GM23338 (cell line): ENCODE measurements at regions not wholly inside any gene's neighbourhood (a gene's known extent, or its start where the extent isn't known, plus 50 kb on each side); places are given as distances from the start of the nearest gene placed in this dataset.

Experiments
- ATAC-seq: fragments of 200-7000 bp; cut with Tn5 transposase; 3 replicates; pipeline ENCODE4 v1.9.1; 2020
- DNase-seq: peaks from one replicate; pipeline ENCODE4 v3.0.0-alpha.2; 2015; ENCODE audit warnings: low spot score
- H2AFZ ChIP-seq: fragments of 200-600 bp; sonication (generic); 2 replicates; pipeline ENCODE4 v1.8.0; 2016; ENCODE audit warnings: antibody characterized with exemption, mild to moderate bottlenecking, moderate library complexity
- H3F3A ChIP-seq: fragments of 200-600 bp; sonication (generic); replicated peaks from 2 replicates; pipeline ENCODE4 v1.8.0; 2017; ENCODE audit warnings: antibody characterized with exemption, mixed run types, low read depth
- H3K27ac ChIP-seq: fragments of 200-600 bp; sonication (generic); 2 replicates; pipeline ENCODE4 v1.6.1; 2016; ENCODE audit warnings: low read depth
- H3K27me3 ChIP-seq: fragments of 200-600 bp; sonication (generic); 2 replicates; pipeline ENCODE4 v1.8.0; 2016; ENCODE audit warnings: mild to moderate bottlenecking, mixed run types, moderate library complexity; ENCODE audit not compliant: insufficient read depth
- H3K36me3 ChIP-seq: fragments of 200-600 bp; sonication (generic); 2 replicates; pipeline ENCODE4 v1.8.0; 2016; ENCODE audit warnings: mild to moderate bottlenecking; ENCODE audit not compliant: insufficient read depth
- H3K4me1 ChIP-seq: fragments of 200-600 bp; sonication (generic); 2 replicates; pipeline ENCODE4 v1.8.0; 2016; ENCODE audit warnings: mild to moderate bottlenecking, moderate library complexity; ENCODE audit not compliant: insufficient read depth
- H3K4me2 ChIP-seq: fragments of 200-600 bp; sonication (generic); 2 replicates; pipeline ENCODE4 v1.7.1; 2017; ENCODE audit warnings: mixed run types
- H3K4me3 ChIP-seq: fragments of 200-600 bp; sonication (generic); 2 replicates; pipeline ENCODE4 v1.6.1; 2016; ENCODE audit warnings: mixed run types
- H3K79me2 ChIP-seq: fragments of 200-600 bp; sonication (generic); replicated peaks from 2 replicates; pipeline ENCODE4 v1.8.0; 2017; ENCODE audit warnings: mild to moderate bottlenecking; ENCODE audit not compliant: insufficient read depth
- H3K9me2 ChIP-seq: fragments of 200-600 bp; sonication (generic); 2 replicates; pipeline ENCODE4 v1.8.0; 2017; ENCODE audit not compliant: insufficient read depth
- H4K20me1 ChIP-seq: fragments of 200-600 bp; sonication (generic); replicated peaks from 2 replicates; pipeline ENCODE4 v1.8.0; 2017; ENCODE audit warnings: mild to moderate bottlenecking; ENCODE audit not compliant: insufficient read depth
- H3K27ac Mint-ChIP-seq: 2 replicates; pipeline ENCODE4 v1.8.0; 2020; ENCODE audit warnings: inconsistent platforms, mild to moderate bottlenecking, moderate library complexity, mixed read lengths
- H3K27me3 Mint-ChIP-seq: 3 replicates; pipeline ENCODE4 v1.8.0; 2022; ENCODE audit warnings: low read depth, mild to moderate bottlenecking, moderate library complexity, mixed read lengths, inconsistent platforms; ENCODE audit not compliant: insufficient read depth, poor library complexity
- H3K36me3 Mint-ChIP-seq: 3 replicates; pipeline ENCODE4 v1.8.0; 2021; ENCODE audit warnings: low read depth, mild to moderate bottlenecking, inconsistent platforms, moderate library complexity, mixed read lengths
- H3K4me1 Mint-ChIP-seq: 3 replicates; pipeline ENCODE4 v1.8.0; 2020; ENCODE audit warnings: mild to moderate bottlenecking, inconsistent platforms, mixed read lengths
- H3K4me3 Mint-ChIP-seq: 3 replicates; pipeline ENCODE4 v1.8.0; 2021; ENCODE audit warnings: moderate library complexity, mild to moderate bottlenecking, inconsistent platforms, mixed read lengths
- H3K9me3 Mint-ChIP-seq: 3 replicates; pipeline ENCODE4 v1.8.0; 2020; ENCODE audit warnings: moderate library complexity, mild to moderate bottlenecking, inconsistent platforms, mixed read lengths
- CREB1 ChIP-seq: fragments of 250-450 bp; sonication (Bioruptor Pico); IDR thresholded peaks from 2 replicates; pipeline ENCODE4 v1.5.0; 2020; ENCODE audit warnings: low read depth, mild to moderate bottlenecking, moderate library complexity
- EZH2 ChIP-seq: fragments of 200-600 bp; sonication (generic); IDR thresholded peaks from one replicate; pipeline ENCODE4 v1.8.0; 2017; ENCODE audit warnings: antibody characterized with exemption, mild to moderate bottlenecking, low read depth; ENCODE audit not compliant: unreplicated experiment
- JUNB ChIP-seq: IDR thresholded peaks from one replicate; pipeline ENCODE4 v1.6.1; 2016; ENCODE audit warnings: antibody characterized with exemption; ENCODE audit not compliant: unreplicated experiment
- REST ChIP-seq: IDR thresholded peaks from one replicate; pipeline ENCODE4 v1.6.1; 2018; ENCODE audit warnings: antibody characterized with exemption; ENCODE audit not compliant: unreplicated experiment
- STAT1 ChIP-seq: IDR thresholded peaks from one replicate; pipeline ENCODE4 v1.6.1; 2016; ENCODE audit warnings: antibody characterized with exemption; ENCODE audit not compliant: unreplicated experiment
- ZNF114 ChIP-seq: fragments of 250-450 bp; sonication (Bioruptor Pico); IDR thresholded peaks from 2 replicates; pipeline ENCODE4 v1.5.0; 2020; ENCODE audit warnings: mild to moderate bottlenecking, moderate library complexity
- TF ChIP-seq, protein P1 (sequence below): IDR thresholded peaks from 2 replicates; pipeline ENCODE4 v1.6.1; 2016; ENCODE audit warnings: antibody characterized with exemption
- TF ChIP-seq, protein P2 (sequence below), 2 experiments: fragments of 200-600 bp in 1 of 2; sonication (generic) in 1 of 2; conservative IDR thresholded peaks; 2 replicates each; pipeline versions ENCODE4 v1.5.1 to v1.6.1; 2016 to 2017; ENCODE audit warnings: antibody characterized with exemption in 2 of 2, low read depth in 2 of 2, mild to moderate bottlenecking in 2 of 2, moderate library complexity in 1 of 2
- TF ChIP-seq, protein P3 (sequence below): fragments of 250-450 bp; sonication (Bioruptor Pico); IDR thresholded peaks from 2 replicates; pipeline ENCODE4 v1.5.0; 2020; ENCODE audit warnings: mild to moderate bottlenecking, moderate library complexity

- no peak for TF ChIP-seq REST
These were observed 966.6 kb upstream of the SOX11 start (continued) for GRCh38 chr2:4725618-4726017.

DNA sequence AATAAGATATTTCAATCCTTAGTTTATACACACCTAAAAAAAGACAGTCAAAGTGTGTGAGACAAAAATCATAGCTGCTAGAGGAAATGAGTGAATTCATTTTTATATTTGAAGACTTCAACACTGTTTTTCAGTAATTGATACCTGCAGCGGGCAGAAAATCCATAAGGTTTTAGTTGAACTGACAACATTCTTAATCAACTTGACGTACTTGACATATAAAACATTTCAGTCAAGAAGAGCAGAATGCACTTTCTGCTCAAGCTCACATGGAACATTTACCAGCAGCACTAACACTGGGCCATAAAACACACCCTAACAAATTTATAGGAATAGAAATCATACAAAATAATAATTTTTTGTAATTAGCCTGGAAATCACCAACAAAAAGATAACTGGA is 959.6 kb upstream of the SOX11 start:
- Histone ChIP-seq H3K4me1 (no peaks in the 10 kb centered on the region), H3F3A (no peaks in the 10 kb centered on the region), H3K9me2 (no peaks in the 10 kb centered on the region), H2AFZ (no peak overlapping the region), H3K79me2 (no peaks in the 10 kb centered on the region), H4K20me1 (no peaks in the 10 kb centered on the region), H3K4me3 (no peak overlapping the region), H3K4me2 (no peak overlapping the region), H3K27ac (no peak overlapping the region), H3K27me3 (no peaks in the 10 kb centered on the region), H3K36me3 (no peaks in the 10 kb centered on the region)
- no peak overlapping the region for H3K27ac Mint-ChIP-seq
- no peaks in the 10 kb centered on the region for H3K27me3 Mint-ChIP-seq
- DNase-seq (no peak), ATAC-seq (no peak)
- H3K4me1 Mint-ChIP-seq = no peaks in the 10 kb centered on the region
- H3K36me3 Mint-ChIP-seq = no peaks in the 10 kb centered on the region
- H3K9me3 Mint-ChIP-seq = peaks cover 44% of the 10 kb centered on the region
- no peak overlapping the region for H3K4me3 Mint-ChIP-seq
- TF ChIP-seq, protein P1, sequence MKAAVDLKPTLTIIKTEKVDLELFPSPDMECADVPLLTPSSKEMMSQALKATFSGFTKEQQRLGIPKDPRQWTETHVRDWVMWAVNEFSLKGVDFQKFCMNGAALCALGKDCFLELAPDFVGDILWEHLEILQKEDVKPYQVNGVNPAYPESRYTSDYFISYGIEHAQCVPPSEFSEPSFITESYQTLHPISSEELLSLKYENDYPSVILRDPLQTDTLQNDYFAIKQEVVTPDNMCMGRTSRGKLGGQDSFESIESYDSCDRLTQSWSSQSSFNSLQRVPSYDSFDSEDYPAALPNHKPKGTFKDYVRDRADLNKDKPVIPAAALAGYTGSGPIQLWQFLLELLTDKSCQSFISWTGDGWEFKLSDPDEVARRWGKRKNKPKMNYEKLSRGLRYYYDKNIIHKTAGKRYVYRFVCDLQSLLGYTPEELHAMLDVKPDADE = no peak
- TF ChIP-seq, protein P2, sequence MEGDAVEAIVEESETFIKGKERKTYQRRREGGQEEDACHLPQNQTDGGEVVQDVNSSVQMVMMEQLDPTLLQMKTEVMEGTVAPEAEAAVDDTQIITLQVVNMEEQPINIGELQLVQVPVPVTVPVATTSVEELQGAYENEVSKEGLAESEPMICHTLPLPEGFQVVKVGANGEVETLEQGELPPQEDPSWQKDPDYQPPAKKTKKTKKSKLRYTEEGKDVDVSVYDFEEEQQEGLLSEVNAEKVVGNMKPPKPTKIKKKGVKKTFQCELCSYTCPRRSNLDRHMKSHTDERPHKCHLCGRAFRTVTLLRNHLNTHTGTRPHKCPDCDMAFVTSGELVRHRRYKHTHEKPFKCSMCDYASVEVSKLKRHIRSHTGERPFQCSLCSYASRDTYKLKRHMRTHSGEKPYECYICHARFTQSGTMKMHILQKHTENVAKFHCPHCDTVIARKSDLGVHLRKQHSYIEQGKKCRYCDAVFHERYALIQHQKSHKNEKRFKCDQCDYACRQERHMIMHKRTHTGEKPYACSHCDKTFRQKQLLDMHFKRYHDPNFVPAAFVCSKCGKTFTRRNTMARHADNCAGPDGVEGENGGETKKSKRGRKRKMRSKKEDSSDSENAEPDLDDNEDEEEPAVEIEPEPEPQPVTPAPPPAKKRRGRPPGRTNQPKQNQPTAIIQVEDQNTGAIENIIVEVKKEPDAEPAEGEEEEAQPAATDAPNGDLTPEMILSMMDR (conservative IDR thresholded peaks at IDR 0.05; ENCODE audit: low read depth in 2 of 2) = no peak
- TF ChIP-seq, protein P3, sequence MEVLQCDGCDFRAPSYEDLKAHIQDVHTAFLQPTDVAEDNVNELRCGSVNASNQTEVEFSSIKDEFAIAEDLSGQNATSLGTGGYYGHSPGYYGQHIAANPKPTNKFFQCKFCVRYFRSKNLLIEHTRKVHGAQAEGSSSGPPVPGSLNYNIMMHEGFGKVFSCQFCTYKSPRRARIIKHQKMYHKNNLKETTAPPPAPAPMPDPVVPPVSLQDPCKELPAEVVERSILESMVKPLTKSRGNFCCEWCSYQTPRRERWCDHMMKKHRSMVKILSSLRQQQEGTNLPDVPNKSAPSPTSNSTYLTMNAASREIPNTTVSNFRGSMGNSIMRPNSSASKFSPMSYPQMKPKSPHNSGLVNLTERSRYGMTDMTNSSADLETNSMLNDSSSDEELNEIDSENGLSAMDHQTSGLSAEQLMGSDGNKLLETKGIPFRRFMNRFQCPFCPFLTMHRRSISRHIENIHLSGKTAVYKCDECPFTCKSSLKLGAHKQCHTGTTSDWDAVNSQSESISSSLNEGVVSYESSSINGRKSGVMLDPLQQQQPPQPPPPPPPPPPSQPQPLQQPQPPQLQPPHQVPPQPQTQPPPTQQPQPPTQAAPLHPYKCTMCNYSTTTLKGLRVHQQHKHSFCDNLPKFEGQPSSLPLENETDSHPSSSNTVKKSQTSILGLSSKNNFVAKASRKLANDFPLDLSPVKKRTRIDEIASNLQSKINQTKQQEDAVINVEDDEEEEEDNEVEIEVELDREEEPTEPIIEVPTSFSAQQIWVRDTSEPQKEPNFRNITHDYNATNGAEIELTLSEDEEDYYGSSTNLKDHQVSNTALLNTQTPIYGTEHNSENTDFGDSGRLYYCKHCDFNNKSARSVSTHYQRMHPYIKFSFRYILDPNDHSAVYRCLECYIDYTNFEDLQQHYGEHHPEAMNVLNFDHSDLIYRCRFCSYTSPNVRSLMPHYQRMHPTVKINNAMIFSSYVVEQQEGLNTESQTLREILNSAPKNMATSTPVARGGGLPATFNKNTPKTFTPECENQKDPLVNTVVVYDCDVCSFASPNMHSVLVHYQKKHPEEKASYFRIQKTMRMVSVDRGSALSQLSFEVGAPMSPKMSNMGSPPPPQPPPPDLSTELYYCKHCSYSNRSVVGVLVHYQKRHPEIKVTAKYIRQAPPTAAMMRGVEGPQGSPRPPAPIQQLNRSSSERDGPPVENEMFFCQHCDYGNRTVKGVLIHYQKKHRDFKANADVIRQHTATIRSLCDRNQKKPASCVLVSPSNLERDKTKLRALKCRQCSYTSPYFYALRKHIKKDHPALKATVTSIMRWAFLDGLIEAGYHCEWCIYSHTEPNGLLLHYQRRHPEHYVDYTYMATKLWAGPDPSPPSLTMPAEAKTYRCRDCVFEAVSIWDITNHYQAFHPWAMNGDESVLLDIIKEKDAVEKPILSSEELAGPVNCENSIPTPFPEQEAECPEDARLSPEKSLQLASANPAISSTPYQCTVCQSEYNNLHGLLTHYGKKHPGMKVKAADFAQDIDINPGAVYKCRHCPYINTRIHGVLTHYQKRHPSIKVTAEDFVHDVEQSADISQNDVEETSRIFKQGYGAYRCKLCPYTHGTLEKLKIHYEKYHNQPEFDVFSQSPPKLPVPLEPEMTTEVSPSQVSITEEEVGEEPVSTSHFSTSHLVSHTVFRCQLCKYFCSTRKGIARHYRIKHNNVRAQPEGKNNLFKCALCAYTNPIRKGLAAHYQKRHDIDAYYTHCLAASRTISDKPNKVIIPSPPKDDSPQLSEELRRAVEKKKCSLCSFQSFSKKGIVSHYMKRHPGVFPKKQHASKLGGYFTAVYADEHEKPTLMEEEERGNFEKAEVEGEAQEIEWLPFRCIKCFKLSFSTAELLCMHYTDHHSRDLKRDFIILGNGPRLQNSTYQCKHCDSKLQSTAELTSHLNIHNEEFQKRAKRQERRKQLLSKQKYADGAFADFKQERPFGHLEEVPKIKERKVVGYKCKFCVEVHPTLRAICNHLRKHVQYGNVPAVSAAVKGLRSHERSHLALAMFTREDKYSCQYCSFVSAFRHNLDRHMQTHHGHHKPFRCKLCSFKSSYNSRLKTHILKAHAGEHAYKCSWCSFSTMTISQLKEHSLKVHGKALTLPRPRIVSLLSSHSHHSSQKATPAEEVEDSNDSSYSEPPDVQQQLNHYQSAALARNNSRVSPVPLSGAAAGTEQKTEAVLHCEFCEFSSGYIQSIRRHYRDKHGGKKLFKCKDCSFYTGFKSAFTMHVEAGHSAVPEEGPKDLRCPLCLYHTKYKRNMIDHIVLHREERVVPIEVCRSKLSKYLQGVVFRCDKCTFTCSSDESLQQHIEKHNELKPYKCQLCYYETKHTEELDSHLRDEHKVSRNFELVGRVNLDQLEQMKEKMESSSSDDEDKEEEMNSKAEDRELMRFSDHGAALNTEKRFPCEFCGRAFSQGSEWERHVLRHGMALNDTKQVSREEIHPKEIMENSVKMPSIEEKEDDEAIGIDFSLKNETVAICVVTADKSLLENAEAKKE (CRISPR knock-in tag) = no peak
- TF ChIP-seq CREB1 (CRISPR knock-in tag) = no peak
- no peak for TF ChIP-seq EZH2
- TF ChIP-seq JUNB = no peak
- no peak for TF ChIP-seq STAT1
- no peak for TF ChIP-seq REST
- TF ChIP-seq ZNF114 (CRISPR knock-in tag) = no peak
